ENCODE measurements at regions not wholly inside any gene's neighbourhood (a gene's known extent, or its start where the extent isn't known, plus 50 kb on each side); places are given as distances from the start of the nearest gene placed in this dataset.

DNA sequence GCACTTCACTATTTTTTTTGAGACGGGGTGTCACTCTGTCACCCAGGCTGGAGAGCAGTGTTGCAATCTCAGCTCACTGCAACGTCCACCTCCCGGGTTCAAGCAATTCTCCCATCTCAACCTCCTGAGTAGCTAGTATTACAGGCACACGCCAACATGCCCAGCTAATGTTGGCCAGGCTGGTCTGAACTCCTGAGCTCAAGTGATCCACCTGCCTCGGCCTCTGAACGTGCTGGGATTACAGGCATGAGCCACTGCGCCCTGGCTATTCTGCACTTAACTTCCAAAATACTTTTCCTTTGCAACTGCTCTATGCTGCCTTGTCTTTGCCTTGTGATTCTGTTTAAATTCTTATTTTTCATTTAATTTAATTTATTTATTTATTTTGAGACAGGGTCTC, 67.0 kb upstream of the ZNF479 start (continued):
- TF ChIP-seq, protein P1, sequence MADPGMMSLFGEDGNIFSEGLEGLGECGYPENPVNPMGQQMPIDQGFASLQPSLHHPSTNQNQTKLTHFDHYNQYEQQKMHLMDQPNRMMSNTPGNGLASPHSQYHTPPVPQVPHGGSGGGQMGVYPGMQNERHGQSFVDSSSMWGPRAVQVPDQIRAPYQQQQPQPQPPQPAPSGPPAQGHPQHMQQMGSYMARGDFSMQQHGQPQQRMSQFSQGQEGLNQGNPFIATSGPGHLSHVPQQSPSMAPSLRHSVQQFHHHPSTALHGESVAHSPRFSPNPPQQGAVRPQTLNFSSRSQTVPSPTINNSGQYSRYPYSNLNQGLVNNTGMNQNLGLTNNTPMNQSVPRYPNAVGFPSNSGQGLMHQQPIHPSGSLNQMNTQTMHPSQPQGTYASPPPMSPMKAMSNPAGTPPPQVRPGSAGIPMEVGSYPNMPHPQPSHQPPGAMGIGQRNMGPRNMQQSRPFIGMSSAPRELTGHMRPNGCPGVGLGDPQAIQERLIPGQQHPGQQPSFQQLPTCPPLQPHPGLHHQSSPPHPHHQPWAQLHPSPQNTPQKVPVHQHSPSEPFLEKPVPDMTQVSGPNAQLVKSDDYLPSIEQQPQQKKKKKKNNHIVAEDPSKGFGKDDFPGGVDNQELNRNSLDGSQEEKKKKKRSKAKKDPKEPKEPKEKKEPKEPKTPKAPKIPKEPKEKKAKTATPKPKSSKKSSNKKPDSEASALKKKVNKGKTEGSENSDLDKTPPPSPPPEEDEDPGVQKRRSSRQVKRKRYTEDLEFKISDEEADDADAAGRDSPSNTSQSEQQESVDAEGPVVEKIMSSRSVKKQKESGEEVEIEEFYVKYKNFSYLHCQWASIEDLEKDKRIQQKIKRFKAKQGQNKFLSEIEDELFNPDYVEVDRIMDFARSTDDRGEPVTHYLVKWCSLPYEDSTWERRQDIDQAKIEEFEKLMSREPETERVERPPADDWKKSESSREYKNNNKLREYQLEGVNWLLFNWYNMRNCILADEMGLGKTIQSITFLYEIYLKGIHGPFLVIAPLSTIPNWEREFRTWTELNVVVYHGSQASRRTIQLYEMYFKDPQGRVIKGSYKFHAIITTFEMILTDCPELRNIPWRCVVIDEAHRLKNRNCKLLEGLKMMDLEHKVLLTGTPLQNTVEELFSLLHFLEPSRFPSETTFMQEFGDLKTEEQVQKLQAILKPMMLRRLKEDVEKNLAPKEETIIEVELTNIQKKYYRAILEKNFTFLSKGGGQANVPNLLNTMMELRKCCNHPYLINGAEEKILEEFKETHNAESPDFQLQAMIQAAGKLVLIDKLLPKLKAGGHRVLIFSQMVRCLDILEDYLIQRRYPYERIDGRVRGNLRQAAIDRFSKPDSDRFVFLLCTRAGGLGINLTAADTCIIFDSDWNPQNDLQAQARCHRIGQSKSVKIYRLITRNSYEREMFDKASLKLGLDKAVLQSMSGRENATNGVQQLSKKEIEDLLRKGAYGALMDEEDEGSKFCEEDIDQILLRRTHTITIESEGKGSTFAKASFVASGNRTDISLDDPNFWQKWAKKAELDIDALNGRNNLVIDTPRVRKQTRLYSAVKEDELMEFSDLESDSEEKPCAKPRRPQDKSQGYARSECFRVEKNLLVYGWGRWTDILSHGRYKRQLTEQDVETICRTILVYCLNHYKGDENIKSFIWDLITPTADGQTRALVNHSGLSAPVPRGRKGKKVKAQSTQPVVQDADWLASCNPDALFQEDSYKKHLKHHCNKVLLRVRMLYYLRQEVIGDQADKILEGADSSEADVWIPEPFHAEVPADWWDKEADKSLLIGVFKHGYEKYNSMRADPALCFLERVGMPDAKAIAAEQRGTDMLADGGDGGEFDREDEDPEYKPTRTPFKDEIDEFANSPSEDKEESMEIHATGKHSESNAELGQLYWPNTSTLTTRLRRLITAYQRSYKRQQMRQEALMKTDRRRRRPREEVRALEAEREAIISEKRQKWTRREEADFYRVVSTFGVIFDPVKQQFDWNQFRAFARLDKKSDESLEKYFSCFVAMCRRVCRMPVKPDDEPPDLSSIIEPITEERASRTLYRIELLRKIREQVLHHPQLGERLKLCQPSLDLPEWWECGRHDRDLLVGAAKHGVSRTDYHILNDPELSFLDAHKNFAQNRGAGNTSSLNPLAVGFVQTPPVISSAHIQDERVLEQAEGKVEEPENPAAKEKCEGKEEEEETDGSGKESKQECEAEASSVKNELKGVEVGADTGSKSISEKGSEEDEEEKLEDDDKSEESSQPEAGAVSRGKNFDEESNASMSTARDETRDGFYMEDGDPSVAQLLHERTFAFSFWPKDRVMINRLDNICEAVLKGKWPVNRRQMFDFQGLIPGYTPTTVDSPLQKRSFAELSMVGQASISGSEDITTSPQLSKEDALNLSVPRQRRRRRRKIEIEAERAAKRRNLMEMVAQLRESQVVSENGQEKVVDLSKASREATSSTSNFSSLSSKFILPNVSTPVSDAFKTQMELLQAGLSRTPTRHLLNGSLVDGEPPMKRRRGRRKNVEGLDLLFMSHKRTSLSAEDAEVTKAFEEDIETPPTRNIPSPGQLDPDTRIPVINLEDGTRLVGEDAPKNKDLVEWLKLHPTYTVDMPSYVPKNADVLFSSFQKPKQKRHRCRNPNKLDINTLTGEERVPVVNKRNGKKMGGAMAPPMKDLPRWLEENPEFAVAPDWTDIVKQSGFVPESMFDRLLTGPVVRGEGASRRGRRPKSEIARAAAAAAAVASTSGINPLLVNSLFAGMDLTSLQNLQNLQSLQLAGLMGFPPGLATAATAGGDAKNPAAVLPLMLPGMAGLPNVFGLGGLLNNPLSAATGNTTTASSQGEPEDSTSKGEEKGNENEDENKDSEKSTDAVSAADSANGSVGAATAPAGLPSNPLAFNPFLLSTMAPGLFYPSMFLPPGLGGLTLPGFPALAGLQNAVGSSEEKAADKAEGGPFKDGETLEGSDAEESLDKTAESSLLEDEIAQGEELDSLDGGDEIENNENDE (IDR thresholded peaks at IDR 0.05; ENCODE audit: insufficient replicate concordance, low read length): no peak
- no peak for TF ChIP-seq TCF12 (IDR thresholded peaks at IDR 0.05; ENCODE audit: low read depth, low read length)
- no peak for TF ChIP-seq PHF8 (conservative IDR thresholded peaks at IDR 0.05; ENCODE audit: low read depth, low read length)
- TF ChIP-seq EP300 (IDR thresholded peaks at IDR 0.05; ENCODE audit: borderline replicate concordance in 1 of 2, low read depth in 2 of 2, low read length in 2 of 2): no peak
- TF ChIP-seq CHD2 (IDR thresholded peaks at IDR 0.05; ENCODE audit: low read length): no peak
- TF ChIP-seq JUND (IDR thresholded peaks at IDR 0.05; ENCODE audit: low read length): no peak
- no peak for TF ChIP-seq TEAD4 (IDR thresholded peaks at IDR 0.05; ENCODE audit: low read depth, low read length)

Measured in H1 (cell line).